SK-N-SH (cell line): ENCODE measurements at regions not wholly inside any gene's neighbourhood (a gene's known extent, or its start where the extent isn't known, plus 50 kb on each side); places are given as distances from the start of the nearest gene placed in this dataset.

ENCODE experiments used
- CHD2 ChIP-seq: fragments of 150-350 bp; IDR thresholded peaks from 2 replicates; pipeline ENCODE4 v1.6.1; 2018; ENCODE audit warnings: low read length; ENCODE audit not compliant: partially characterized antibody
- FOXM1 ChIP-seq: IDR thresholded peaks from 2 replicates; pipeline ENCODE4 v1.4.0; 2012; ENCODE audit warnings: low read depth, mild to moderate bottlenecking
- GABPA ChIP-seq: IDR thresholded peaks from 2 replicates; pipeline ENCODE4 v1.4.0; 2012; ENCODE audit warnings: low read depth, mild to moderate bottlenecking
- JUND ChIP-seq: IDR thresholded peaks from 2 replicates; pipeline ENCODE4 v1.4.0; 2012
- MAX ChIP-seq: IDR thresholded peaks from 2 replicates; pipeline ENCODE4 v1.4.0; 2012; ENCODE audit warnings: low read depth
- RCOR1 ChIP-seq: fragments of 150-350 bp; IDR thresholded peaks from 2 replicates; pipeline ENCODE4 v1.6.1; 2017; ENCODE audit warnings: antibody characterized with exemption, low read length
- SMC3 ChIP-seq: IDR thresholded peaks from 2 replicates; pipeline ENCODE4 v1.6.1; 2012; ENCODE audit warnings: low read depth, low read length, improper control_type of control experiment
- TF ChIP-seq, protein P1 (sequence below): IDR thresholded peaks from 2 replicates; pipeline ENCODE4 v1.6.1; 2012; ENCODE audit warnings: mild to moderate bottlenecking, low read depth, low read length, moderate library complexity
- TF ChIP-seq, protein P2 (sequence below): fragments of 150-350 bp; IDR thresholded peaks from 2 replicates; pipeline ENCODE4 v1.6.1; 2017; ENCODE audit warnings: antibody characterized with exemption, low read length, low read depth, borderline replicate concordance
- TF ChIP-seq, protein P3 (sequence below): fragments of 200-600 bp; sonication (generic); IDR thresholded peaks from 2 replicates; pipeline ENCODE4 v1.6.1; 2017; ENCODE audit warnings: antibody characterized with exemption, mild to moderate bottlenecking, moderate library complexity

GRCh38 chr6:2433266-2433665 is 187.9 kb upstream of the GMDS start:
- TF ChIP-seq, protein P1, sequence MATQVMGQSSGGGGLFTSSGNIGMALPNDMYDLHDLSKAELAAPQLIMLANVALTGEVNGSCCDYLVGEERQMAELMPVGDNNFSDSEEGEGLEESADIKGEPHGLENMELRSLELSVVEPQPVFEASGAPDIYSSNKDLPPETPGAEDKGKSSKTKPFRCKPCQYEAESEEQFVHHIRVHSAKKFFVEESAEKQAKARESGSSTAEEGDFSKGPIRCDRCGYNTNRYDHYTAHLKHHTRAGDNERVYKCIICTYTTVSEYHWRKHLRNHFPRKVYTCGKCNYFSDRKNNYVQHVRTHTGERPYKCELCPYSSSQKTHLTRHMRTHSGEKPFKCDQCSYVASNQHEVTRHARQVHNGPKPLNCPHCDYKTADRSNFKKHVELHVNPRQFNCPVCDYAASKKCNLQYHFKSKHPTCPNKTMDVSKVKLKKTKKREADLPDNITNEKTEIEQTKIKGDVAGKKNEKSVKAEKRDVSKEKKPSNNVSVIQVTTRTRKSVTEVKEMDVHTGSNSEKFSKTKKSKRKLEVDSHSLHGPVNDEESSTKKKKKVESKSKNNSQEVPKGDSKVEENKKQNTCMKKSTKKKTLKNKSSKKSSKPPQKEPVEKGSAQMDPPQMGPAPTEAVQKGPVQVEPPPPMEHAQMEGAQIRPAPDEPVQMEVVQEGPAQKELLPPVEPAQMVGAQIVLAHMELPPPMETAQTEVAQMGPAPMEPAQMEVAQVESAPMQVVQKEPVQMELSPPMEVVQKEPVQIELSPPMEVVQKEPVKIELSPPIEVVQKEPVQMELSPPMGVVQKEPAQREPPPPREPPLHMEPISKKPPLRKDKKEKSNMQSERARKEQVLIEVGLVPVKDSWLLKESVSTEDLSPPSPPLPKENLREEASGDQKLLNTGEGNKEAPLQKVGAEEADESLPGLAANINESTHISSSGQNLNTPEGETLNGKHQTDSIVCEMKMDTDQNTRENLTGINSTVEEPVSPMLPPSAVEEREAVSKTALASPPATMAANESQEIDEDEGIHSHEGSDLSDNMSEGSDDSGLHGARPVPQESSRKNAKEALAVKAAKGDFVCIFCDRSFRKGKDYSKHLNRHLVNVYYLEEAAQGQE, result no peak
- no peak for TF ChIP-seq FOXM1
- TF ChIP-seq, protein P2, sequence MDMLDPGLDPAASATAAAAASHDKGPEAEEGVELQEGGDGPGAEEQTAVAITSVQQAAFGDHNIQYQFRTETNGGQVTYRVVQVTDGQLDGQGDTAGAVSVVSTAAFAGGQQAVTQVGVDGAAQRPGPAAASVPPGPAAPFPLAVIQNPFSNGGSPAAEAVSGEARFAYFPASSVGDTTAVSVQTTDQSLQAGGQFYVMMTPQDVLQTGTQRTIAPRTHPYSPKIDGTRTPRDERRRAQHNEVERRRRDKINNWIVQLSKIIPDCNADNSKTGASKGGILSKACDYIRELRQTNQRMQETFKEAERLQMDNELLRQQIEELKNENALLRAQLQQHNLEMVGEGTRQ, result no peak
- no peak for TF ChIP-seq JUND
- TF ChIP-seq, protein P3, sequence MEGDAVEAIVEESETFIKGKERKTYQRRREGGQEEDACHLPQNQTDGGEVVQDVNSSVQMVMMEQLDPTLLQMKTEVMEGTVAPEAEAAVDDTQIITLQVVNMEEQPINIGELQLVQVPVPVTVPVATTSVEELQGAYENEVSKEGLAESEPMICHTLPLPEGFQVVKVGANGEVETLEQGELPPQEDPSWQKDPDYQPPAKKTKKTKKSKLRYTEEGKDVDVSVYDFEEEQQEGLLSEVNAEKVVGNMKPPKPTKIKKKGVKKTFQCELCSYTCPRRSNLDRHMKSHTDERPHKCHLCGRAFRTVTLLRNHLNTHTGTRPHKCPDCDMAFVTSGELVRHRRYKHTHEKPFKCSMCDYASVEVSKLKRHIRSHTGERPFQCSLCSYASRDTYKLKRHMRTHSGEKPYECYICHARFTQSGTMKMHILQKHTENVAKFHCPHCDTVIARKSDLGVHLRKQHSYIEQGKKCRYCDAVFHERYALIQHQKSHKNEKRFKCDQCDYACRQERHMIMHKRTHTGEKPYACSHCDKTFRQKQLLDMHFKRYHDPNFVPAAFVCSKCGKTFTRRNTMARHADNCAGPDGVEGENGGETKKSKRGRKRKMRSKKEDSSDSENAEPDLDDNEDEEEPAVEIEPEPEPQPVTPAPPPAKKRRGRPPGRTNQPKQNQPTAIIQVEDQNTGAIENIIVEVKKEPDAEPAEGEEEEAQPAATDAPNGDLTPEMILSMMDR, result no peak
- TF ChIP-seq SMC3, result no peak
- no peak for TF ChIP-seq MAX
- TF ChIP-seq CHD2, result no peak
- no peak for TF ChIP-seq RCOR1
- TF ChIP-seq GABPA, result no peak
